Stomach (tissue), 4 donors: ENCODE measurements at regions not wholly inside any gene's neighbourhood (a gene's known extent, or its start where the extent isn't known, plus 50 kb on each side); places are given as distances from the start of the nearest gene placed in this dataset.

Source experiments
- POLR2A ChIP-seq, 4 donors: fragments of 450-650 bp; IDR thresholded peaks; one replicate each; pipeline ENCODE4 v1.6.1; 2016; ENCODE audit warnings: antibody characterized with exemption in 4 of 4, control low read depth in 2 of 4, mild to moderate bottlenecking in 1 of 4, moderate library complexity in 1 of 4
- POLR2AphosphoS5 ChIP-seq, 3 donors: sonication (generic); formaldehyde crosslinking; IDR thresholded peaks; one replicate each; pipeline ENCODE4 v1.6.1; 2016; ENCODE audit warnings: antibody characterized with exemption in 3 of 3
- TF ChIP-seq, protein P1 (sequence below), 7 experiments: fragments of 450-650 bp in 4 of 7; fragments of 200-600 bp in 3 of 7; sonication (generic) in 3 of 7; IDR thresholded peaks; one replicate each; pipeline ENCODE4 v1.5.1; 2016 to 2019; ENCODE audit warnings: antibody characterized with exemption in 7 of 7, control low read depth in 2 of 7, mild to moderate bottlenecking in 1 of 7

DNA sequence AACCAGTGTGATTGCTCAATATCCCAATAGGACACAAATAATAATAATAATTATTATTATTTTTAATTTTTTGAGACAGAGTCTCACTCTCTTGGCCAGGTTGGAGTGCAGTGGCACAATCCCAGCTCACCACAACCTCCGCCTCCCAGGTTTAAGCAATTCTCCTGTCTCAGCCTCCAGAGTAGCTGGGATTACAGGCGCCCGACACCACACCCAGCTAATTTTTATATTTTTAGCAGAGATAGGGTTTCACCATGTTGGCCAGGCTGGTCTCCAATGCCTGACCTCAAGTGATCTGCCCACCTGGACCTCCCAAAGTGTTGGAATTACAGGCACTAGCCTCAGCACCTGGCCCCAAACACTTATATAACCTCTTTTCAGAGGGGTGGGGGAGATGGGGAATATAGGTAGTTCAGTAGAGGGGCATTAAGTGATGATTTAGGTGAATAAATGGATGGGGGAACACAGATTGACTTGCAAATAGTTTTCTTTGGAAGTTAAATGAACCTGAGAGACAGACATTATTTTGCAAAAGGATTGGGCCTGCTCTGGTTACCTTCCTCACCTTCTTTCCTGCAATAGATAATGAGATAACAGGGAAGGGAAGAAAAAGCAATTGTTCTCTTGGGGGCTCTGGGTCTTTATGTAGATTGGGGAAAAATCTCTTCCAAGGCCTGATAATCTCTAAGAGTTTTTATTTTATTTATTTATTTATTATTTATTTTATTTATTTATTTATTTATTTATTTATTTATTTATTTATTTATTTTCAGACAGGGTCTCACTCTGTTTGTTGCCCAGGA is 57.7 kb downstream of the RESF1 start:
- TF ChIP-seq POLR2AphosphoS5 (IDR thresholded peaks at IDR 0.05) = no peak
- TF ChIP-seq, protein P1, sequence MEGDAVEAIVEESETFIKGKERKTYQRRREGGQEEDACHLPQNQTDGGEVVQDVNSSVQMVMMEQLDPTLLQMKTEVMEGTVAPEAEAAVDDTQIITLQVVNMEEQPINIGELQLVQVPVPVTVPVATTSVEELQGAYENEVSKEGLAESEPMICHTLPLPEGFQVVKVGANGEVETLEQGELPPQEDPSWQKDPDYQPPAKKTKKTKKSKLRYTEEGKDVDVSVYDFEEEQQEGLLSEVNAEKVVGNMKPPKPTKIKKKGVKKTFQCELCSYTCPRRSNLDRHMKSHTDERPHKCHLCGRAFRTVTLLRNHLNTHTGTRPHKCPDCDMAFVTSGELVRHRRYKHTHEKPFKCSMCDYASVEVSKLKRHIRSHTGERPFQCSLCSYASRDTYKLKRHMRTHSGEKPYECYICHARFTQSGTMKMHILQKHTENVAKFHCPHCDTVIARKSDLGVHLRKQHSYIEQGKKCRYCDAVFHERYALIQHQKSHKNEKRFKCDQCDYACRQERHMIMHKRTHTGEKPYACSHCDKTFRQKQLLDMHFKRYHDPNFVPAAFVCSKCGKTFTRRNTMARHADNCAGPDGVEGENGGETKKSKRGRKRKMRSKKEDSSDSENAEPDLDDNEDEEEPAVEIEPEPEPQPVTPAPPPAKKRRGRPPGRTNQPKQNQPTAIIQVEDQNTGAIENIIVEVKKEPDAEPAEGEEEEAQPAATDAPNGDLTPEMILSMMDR (IDR thresholded peaks at IDR 0.05) = no peak
- no peak for TF ChIP-seq POLR2A (IDR thresholded peaks at IDR 0.05)
